ENCODE measurements at regions not wholly inside any gene's neighbourhood (a gene's known extent, or its start where the extent isn't known, plus 50 kb on each side); places are given as distances from the start of the nearest gene placed in this dataset.

DNA sequence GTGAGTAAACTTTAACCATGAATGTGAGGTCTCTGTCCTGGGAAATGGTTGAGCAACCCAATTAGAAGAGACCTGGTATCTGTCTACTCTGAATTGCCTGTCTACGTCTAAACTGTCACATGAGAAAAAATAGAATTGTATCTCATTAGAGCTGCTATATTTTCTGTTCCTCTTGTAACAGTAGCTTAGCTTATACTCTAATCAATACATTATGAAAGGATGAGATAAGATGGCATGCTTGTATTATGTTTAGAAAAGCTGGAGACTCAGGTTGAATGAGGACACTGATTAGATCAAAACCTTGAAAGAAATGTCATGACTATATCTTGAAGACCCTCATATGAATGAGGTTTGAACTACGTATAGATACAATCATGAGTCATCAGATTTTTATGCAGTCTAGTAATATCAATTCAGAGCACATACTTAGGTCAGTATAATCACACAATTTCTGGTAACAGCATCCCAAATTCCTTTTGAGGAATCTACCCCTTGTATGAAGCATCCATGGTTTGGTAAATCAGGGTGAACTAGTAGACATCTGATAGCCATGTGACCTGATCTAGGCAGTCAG, 561.5 kb upstream of the CHORDC1 start:
- Mint-ChIP-seq H3K36me3 (peaks cover 12% of the 10 kb centered on the region), H3K9me3 (peaks cover 25% of the 10 kb centered on the region), H3K27me3 (ENCODE audit: low read depth) (no peaks in the 10 kb centered on the region), H3K27ac (no peak overlapping the region), H3K4me3 (no peak overlapping the region), H3K4me1 (no peaks in the 10 kb centered on the region)
- TF ChIP-seq, protein P1, sequence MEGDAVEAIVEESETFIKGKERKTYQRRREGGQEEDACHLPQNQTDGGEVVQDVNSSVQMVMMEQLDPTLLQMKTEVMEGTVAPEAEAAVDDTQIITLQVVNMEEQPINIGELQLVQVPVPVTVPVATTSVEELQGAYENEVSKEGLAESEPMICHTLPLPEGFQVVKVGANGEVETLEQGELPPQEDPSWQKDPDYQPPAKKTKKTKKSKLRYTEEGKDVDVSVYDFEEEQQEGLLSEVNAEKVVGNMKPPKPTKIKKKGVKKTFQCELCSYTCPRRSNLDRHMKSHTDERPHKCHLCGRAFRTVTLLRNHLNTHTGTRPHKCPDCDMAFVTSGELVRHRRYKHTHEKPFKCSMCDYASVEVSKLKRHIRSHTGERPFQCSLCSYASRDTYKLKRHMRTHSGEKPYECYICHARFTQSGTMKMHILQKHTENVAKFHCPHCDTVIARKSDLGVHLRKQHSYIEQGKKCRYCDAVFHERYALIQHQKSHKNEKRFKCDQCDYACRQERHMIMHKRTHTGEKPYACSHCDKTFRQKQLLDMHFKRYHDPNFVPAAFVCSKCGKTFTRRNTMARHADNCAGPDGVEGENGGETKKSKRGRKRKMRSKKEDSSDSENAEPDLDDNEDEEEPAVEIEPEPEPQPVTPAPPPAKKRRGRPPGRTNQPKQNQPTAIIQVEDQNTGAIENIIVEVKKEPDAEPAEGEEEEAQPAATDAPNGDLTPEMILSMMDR (IDR thresholded peaks at IDR 0.05; ENCODE audit: unreplicated experiment) = no peak
- no peak for DNase-seq (ENCODE audit: low spot score in 2 of 2, unreplicated experiment in 2 of 2)

DNA sequence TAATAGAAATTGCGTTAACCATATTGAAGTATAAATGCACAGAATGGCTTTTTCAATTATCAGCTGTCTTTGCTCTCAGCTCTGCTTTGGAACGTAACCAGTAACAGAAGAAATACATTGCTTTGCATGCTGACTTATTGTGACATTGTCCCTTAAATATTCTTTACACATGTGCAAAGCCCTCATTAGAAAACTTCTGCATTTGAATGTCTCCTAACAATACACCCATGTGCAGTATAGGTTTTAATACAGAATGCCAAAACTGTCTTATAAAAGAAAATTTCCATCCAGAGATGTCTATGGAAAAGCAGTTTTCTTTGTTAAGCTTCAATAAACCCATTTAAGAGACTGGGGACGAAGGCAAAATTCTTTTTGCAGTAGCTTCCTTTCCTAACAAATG, 560.3 kb upstream of the CHORDC1 start:
- Mint-ChIP-seq H3K9me3 (peaks cover 18% of the 10 kb centered on the region), H3K27me3 (ENCODE audit: low read depth) (no peaks in the 10 kb centered on the region), H3K4me1 (peaks cover 2% of the 10 kb centered on the region), H3K4me3 (no peak overlapping the region), H3K27ac (no peak overlapping the region), H3K36me3 (peaks cover 11% of the 10 kb centered on the region)
- DNase-seq (ENCODE audit: low spot score in 2 of 2, unreplicated experiment in 2 of 2) = no peak
- TF ChIP-seq, protein P1 (IDR thresholded peaks at IDR 0.05; ENCODE audit: unreplicated experiment) = no peak

DNA sequence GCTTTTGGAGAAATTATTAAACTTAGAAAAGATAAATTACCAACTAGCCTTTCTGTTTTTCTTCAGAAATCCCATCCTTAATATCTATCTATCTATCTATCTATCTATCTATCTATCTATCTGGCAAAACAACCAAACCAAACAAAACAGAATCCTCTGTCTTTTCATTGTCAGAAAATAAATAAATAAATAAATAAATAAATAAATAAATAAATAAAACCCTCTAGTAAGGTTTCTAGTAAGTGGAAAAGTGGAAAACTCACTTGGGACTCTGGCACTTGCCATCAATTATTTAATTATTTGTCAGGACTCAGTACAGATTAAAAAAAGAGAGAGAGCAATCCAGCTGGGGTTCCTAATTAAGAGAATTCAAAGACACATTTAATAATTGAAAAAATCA, 556.2 kb upstream of the CHORDC1 start:
- no peaks in the 10 kb centered on the region for H3K27me3 Mint-ChIP-seq (ENCODE audit: low read depth)
- H3K4me3 Mint-ChIP-seq = no peak overlapping the region
- peaks cover 6% of the 10 kb centered on the region for H3K36me3 Mint-ChIP-seq
- H3K4me1 Mint-ChIP-seq = peaks cover 5% of the 10 kb centered on the region
- no peak for DNase-seq (ENCODE audit: low spot score in 2 of 2, unreplicated experiment in 2 of 2)
- TF ChIP-seq, protein P1 (IDR thresholded peaks at IDR 0.05; ENCODE audit: unreplicated experiment) = no peak
- H3K9me3 Mint-ChIP-seq = peaks cover 15% of the 10 kb centered on the region
- H3K27ac Mint-ChIP-seq = no peak overlapping the region

DNA sequence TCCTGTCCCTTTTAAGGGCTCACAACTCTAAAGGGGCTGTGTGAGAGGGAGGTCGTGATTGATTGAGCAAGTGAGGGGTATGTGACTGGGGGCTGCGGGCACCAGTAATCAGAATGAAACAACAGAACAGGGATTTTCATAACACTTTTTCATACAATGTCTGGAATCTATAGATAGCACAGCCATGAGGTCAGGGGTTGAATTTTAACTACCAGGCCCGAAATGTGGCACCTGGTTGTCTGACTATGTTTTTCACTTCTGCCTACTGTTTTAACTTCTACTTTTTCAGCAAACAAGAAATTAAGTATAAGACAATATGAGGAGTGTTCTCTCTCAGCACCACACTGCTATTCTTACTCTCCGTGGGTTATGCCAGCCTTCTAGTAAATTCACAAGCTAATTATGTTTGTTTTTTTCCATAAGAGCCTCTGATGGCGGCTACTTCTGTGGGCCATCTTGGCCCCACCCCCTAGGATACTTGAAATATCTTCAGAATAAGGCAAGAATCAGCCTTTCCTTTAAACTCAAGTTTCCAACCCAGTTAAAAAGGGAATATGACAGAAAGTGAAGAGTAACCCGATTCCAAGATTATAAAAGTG, 552.8 kb upstream of the CHORDC1 start:
- no peaks in the 10 kb centered on the region for H3K27me3 Mint-ChIP-seq (ENCODE audit: low read depth)
- no peak for DNase-seq (ENCODE audit: low spot score in 2 of 2, unreplicated experiment in 2 of 2)
- H3K4me3 Mint-ChIP-seq = no peak overlapping the region
- TF ChIP-seq, protein P1 (IDR thresholded peaks at IDR 0.05; ENCODE audit: unreplicated experiment) = no peak
- H3K36me3 Mint-ChIP-seq = peaks cover 14% of the 10 kb centered on the region
- peaks cover 5% of the 10 kb centered on the region for H3K4me1 Mint-ChIP-seq
- H3K27ac Mint-ChIP-seq = no peak overlapping the region
- H3K9me3 Mint-ChIP-seq = peaks cover 47% of the 10 kb centered on the region

DNA sequence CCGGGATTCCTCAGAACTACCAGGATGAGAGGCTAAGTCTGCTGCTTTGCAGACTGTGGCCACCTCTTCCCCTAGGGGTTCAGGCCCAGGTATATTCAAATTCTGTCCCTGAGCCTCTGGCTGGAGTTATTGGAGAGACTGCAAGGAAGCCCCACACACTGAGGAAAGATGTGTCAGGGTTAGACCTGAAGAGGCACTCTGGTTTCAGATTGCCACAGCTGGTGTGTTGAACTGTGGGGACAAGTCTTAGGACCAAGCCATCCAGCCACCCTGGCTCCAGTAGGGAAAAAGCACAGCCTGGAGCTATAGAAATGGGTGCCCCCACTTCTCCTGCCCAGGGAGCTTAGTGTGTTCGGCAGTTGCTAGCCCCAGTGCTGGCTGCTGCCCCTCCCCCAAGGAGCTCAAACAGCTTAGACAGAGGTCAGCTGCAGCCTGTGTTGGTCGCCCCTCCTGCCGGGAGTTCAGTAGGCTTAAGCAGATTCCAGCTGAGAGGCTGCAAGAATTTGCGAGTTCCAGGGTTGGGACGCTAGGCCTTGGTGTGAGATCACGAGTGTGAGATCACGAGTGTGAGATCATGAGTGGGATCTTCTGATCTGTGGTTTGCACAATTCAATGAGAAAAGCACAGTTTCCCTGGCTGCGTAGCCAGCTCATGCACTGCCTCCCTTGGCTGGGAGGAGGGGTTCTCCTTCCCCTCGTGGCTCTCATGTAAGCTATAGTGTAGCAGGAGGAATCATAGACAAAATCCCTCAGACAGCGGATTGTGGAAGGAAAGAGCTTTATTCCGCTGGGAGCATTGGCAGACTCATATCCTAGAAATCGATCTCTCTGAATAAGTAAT, 552.1 kb upstream of the CHORDC1 start:
- Mint-ChIP-seq H3K9me3 (peaks cover 48% of the 10 kb centered on the region), H3K4me1 (peaks cover 5% of the 10 kb centered on the region), H3K4me3 (no peak overlapping the region), H3K27ac (no peak overlapping the region), H3K27me3 (ENCODE audit: low read depth) (no peaks in the 10 kb centered on the region), H3K36me3 (peaks cover 14% of the 10 kb centered on the region)
- TF ChIP-seq, protein P1 (IDR thresholded peaks at IDR 0.05; ENCODE audit: unreplicated experiment) = no peak
- DNase-seq (ENCODE audit: low spot score in 2 of 2, unreplicated experiment in 2 of 2) = no peak

Measured in mesothelial cell of epicardium (in vitro differentiated cells).